Activated naive CD4-positive, alpha-beta T cell treated with anti-CD3 and anti-CD28 coated beads for 36 hours (primary cell): ENCODE measurements at regions not wholly inside any gene's neighbourhood (a gene's known extent, or its start where the extent isn't known, plus 50 kb on each side); places are given as distances from the start of the nearest gene placed in this dataset.

Experiments
- CTCF ChIA-PET: fragments of 350-600 bp; sonication (Branson Sonifier 250); formaldehyde crosslinking; loops from one replicate; lab custom pipeline; 2021; ENCODE audit warnings: antibody characterized with exemption; lab: Charles Lee
- DNase-seq: peaks from one replicate; pipeline ENCODE4 v3.0.0-alpha.2; 2020
- H3K27ac Mint-ChIP-seq: one replicate; pipeline ENCODE4 v1.8.0; 2021; ENCODE audit warnings: mild to moderate bottlenecking, mixed read lengths
- H3K27me3 Mint-ChIP-seq: one replicate; pipeline ENCODE4 v1.8.0; 2021; ENCODE audit warnings: low read depth, mixed read lengths
- H3K36me3 Mint-ChIP-seq: one replicate; pipeline ENCODE4 v1.8.0; 2021; ENCODE audit warnings: low read depth, mixed read lengths
- H3K4me1 Mint-ChIP-seq: one replicate; pipeline ENCODE4 v1.8.0; 2021; ENCODE audit warnings: low read depth, mixed read lengths
- H3K4me3 Mint-ChIP-seq: one replicate; pipeline ENCODE4 v1.8.0; 2021; ENCODE audit warnings: mild to moderate bottlenecking, moderate library complexity, mixed read lengths
- H3K9me3 Mint-ChIP-seq: one replicate; pipeline ENCODE4 v1.8.0; 2021; ENCODE audit warnings: mixed read lengths
- intact Hi-C: fragments of 100-400 bp; cut with micrococcal nuclease; formaldehyde crosslinking; loops from one replicate; pipeline ENCODE4 v1.15.1; 2023

DNA sequence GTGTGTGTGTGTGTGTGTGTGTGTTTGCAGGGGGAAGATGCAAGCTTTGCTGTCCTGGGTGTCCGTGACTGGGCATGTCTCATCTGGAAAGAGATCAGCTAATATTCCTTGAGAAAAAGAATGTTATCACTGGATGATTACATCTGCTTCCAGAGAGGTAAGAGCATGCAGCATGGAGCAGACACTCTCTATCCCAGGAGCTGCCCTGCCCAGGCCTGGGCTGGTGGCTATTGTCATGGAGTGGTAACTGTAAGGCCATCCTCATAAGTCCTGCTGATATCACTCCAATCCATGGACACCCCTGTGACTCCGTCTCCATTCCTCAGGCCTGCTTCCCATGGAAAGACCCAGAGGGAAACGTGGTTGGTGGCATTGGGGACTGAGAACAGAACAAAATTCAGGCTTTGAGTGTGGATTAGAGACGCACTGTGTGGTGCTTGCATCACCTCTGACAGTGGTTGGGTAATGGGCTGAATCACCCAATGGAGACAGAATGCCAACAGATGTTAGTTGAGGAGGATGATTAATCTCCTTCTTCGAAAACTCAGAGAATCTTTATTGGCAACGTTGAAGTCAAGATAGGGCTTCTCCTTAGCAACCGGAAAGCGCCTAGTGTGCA lies 52.0 kb upstream of the KCNIP1 start:
- no peak for DNase-seq
- Mint-ChIP-seq H3K27ac (no peak overlapping the region), H3K4me1 (no peaks in the 10 kb centered on the region), H3K4me3 (no peak overlapping the region), H3K27me3 (peaks cover 6% of the 10 kb centered on the region), H3K9me3 (peaks cover 5% of the 10 kb centered on the region), H3K36me3 (no peaks in the 10 kb centered on the region)
- CTCF ChIA-PET = interaction anchor here (0.6 kb wide), 1 partner anchor 1509 kb away, joined by 3 read pairs; no protein-coding TSS in a partner anchor
- intact Hi-C loops = no loop called here

DNA sequence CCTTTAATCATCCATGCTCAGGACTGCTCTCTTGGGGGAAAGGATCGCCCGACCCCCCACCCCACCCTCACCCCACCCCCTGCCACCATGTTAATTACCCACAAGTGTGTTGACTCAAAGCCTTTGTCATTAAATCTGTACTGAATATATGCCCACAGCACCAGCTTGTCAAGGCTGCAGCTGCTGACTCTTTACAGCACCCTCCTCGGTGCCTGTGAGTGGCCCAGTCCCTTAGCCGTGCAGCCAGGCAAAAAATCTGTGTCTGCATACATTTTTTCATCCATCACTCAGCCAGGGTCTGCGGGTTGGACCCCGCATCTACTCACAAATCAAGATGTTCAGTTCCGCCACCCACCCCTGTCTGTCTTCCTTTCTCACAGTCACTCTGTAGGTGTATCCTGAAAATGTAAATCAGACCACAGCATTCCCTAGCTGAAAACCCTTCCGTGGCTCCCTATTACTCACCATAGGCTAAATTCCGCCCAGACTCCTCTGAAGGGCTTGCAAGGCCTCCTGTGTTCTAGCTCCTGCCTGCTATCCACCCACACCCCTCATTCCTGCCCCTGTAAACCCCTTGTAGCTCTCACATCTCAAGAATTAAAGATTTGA lies 53.7 kb upstream of the KCNIP1 start:
- intact Hi-C loops = no loop called here
- Mint-ChIP-seq H3K4me3 (no peak overlapping the region), H3K9me3 (peaks cover 5% of the 10 kb centered on the region), H3K4me1 (no peaks in the 10 kb centered on the region), H3K27ac (no peak overlapping the region), H3K36me3 (no peaks in the 10 kb centered on the region), H3K27me3 (peaks cover 4% of the 10 kb centered on the region)
- CTCF ChIA-PET = interaction anchor here (1.1 kb wide), 1 partner anchor 15 kb away, joined by 4 read pairs; no protein-coding TSS in a partner anchor
- no peak for DNase-seq

DNA sequence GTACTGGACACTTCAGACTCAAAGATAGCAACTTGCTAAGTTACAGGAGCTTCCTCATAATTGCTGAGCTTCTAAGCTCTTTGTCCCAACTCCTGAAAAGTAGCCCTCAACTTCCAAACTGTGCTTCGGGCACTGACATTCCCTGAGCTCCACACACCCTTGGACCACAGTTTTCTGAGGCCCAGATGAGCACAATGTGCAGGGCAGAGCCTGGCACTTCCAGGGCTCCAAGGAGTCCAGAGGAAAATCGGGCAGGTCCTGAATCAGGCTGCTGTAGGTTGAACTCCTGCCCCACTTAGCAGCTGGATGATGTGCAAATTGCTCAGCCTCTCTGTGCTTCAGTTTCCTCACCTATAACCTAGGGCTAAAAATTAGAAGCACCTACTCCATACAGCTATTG lies 54.6 kb upstream of the KCNIP1 start:
- no peaks in the 10 kb centered on the region for H3K36me3 Mint-ChIP-seq
- H3K27ac Mint-ChIP-seq = no peak overlapping the region
- no peak for DNase-seq
- CTCF ChIA-PET = interaction anchor here (0.8 to 1.4 kb wide), 3 partner anchors 15 to 17 kb away, joined by 3 to 6 read pairs (median 4); no protein-coding TSS in a partner anchor
- intact Hi-C loops = no loop called here
- H3K9me3 Mint-ChIP-seq = peaks cover 5% of the 10 kb centered on the region
- H3K27me3 Mint-ChIP-seq = peaks cover 4% of the 10 kb centered on the region
- no peak overlapping the region for H3K4me3 Mint-ChIP-seq
- H3K4me1 Mint-ChIP-seq = peaks cover 3% of the 10 kb centered on the region

DNA sequence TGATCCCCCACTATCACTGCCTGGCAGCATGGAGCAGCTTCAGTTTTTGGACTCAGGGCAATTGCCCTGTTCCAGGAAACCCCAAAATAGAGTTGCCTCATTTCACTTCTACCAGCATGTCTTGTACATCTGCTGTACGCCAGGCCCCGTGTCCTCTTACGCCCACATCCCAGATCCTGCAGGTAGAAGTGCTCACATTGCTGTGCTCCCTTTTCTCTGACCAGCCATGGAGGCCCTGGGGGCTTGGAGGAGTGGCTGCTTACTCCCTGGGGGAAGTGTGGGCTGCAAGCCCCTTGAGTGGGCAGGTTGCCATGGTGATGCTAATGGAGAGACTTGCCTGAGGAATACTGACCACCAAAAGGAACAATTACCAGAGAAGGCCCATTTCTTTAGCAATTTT lies 55.6 kb upstream of the KCNIP1 start:
- CTCF ChIA-PET = interaction anchor here (0.6 to 1.4 kb wide), 2 partner anchors 8 to 15 kb away, joined by 3 to 6 read pairs; no protein-coding TSS in a partner anchor
- no peaks in the 10 kb centered on the region for H3K27me3 Mint-ChIP-seq
- no peaks in the 10 kb centered on the region for H3K36me3 Mint-ChIP-seq
- no peak overlapping the region for H3K4me3 Mint-ChIP-seq
- DNase-seq = no peak
- H3K9me3 Mint-ChIP-seq = peaks cover 5% of the 10 kb centered on the region
- H3K4me1 Mint-ChIP-seq = peaks cover 3% of the 10 kb centered on the region
- intact Hi-C loops = no loop called here
- no peak overlapping the region for H3K27ac Mint-ChIP-seq

DNA sequence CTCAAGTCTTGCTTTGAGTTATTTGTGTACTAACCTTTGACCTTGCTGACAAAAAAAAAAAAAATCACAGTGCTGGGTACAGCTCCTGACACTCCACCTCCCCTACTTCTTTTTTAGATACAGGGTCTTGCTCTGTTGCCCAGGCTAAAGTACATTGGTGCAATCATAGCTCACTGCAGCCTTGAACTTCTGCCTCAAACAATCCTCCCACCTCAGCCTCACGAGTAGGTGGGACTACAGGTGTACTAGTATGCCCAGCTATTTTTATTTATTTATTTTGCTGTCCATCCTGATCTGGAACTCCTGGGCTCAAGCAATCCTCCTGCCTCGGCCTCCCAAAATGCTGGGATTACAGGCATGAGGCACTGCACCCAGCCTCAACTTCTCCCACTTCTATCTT lies 57.2 kb upstream of the KCNMB1 start:
- DNase-seq = no peak
- Mint-ChIP-seq H3K9me3 (peaks cover 5% of the 10 kb centered on the region), H3K4me1 (peaks cover 3% of the 10 kb centered on the region), H3K27me3 (no peaks in the 10 kb centered on the region), H3K4me3 (no peak overlapping the region), H3K27ac (no peak overlapping the region), H3K36me3 (no peaks in the 10 kb centered on the region)
- CTCF ChIA-PET = interaction anchor here (1.7 to 2.2 kb wide), 2 partner anchors 11 to 22 kb away, joined by 5 to 10 read pairs; no protein-coding TSS in a partner anchor
- intact Hi-C loops = no loop called here

DNA sequence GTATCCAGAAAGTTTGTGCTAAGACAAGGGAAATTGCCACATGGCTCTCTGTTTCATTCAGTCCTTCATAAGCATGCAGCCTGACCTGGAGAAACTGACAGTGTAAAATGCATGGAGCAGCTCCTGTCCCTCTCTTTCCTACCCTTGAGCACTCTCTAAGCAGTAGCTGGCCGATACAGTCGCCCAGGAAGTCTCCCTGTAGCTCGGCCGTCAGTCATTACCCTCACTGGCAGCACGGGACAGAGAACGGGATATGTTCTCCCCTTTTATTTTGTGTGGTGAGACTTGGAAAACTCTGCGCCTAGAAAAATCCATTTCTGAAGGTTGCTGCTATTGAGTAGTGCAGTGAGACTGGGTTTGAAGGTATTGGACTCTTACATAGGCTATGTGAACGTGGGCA lies 56.8 kb upstream of the KCNMB1 start:
- Mint-ChIP-seq H3K4me1 (peaks cover 3% of the 10 kb centered on the region), H3K9me3 (peaks cover 5% of the 10 kb centered on the region), H3K27me3 (no peaks in the 10 kb centered on the region), H3K27ac (no peak overlapping the region), H3K36me3 (no peaks in the 10 kb centered on the region), H3K4me3 (no peak overlapping the region)
- no peak for DNase-seq
- CTCF ChIA-PET = interaction anchor here (0.6 to 2.2 kb wide), 3 partner anchors 11 to 936 kb away, joined by 3 to 10 read pairs (median 5); no protein-coding TSS in a partner anchor
- intact Hi-C loops = no loop called here

DNA sequence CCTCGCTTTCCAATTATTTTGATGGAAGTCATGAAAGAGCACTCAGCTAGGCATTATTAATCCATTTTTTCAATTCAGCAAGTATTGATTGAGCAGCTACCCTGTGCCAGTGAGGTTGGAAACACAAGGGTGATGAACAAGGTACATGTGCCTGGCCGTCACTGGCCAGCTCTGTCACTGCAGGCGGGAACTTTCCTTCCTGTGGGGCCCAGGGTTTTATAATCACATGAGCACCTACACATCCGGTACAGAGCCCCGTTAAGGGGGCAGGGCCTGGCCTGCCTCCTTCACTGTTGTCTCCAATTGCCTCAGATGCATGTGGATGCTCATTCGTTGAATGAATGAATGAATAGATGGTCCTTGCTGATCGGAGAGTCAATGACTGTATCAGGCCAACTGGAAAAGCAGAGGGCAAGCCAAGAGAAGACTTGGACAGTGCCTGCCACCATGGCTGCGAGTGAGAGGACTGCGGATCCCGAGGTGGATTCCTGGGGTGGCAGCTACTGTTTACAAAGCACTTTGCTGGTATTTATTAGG lies 55.9 kb upstream of the KCNMB1 start:
- Mint-ChIP-seq H3K9me3 (peaks cover 5% of the 10 kb centered on the region), H3K4me1 (peaks cover 3% of the 10 kb centered on the region), H3K27me3 (no peaks in the 10 kb centered on the region), H3K36me3 (no peaks in the 10 kb centered on the region), H3K4me3 (no peak overlapping the region), H3K27ac (no peak overlapping the region)
- CTCF ChIA-PET = interaction anchor here (0.6 to 2.2 kb wide), 5 partner anchors 10 to 937 kb away, joined by 3 to 10 read pairs (median 3); no protein-coding TSS in a partner anchor
- no peak for DNase-seq
- intact Hi-C loops = no loop called here

DNA sequence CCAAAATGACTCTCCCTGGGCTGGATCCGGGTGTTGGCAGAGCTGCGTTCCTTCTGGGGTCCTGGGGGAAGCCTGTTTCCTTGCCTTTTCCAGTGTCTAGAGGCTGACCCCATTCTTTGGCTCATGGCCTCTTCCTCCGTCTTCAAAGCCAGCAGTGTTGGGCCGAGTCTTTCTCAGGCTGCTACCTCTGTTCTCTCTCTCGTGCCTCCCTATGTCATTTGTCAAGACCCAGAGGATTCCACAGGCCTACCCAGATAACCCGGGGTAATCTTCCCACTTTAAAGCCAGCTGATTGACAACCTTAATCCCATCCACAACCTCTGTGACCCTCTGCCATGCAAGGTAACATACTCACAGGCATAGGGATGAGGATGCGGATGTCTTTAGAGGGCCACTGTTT lies 55.0 kb upstream of the KCNMB1 start:
- Mint-ChIP-seq H3K4me3 (no peak overlapping the region), H3K36me3 (no peaks in the 10 kb centered on the region), H3K27me3 (no peaks in the 10 kb centered on the region), H3K27ac (no peak overlapping the region), H3K9me3 (peaks cover 5% of the 10 kb centered on the region), H3K4me1 (peaks cover 3% of the 10 kb centered on the region)
- CTCF ChIA-PET = interaction anchor here (1.1 to 1.4 kb wide), 2 partner anchors 9 to 10 kb away, joined by 3 read pairs; no protein-coding TSS in a partner anchor
- no peak for DNase-seq
- intact Hi-C loops = no loop called here

DNA sequence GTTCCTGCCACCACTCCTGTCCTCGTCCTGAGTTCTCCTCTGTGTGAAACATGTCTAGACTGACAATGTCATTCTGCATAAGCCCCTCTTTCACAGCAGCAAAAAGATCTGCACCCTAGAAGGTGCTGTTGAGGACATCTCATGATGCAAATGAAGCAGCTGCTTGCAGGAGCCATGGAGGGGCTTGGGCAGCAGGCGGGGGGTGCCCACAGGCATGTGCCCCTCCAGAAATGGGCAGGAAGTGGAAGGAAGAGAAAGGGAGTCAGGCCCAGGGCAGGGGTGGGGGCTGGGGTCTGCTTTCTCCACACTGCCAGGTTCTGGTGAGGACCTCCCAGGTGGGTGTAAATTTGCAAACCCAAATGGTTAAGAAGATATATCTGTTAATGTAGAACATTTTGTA lies 54.5 kb upstream of the KCNMB1 start:
- CTCF ChIA-PET = interaction anchor here (1.1 to 1.4 kb wide), 2 partner anchors 8 to 10 kb away, joined by 3 read pairs; no protein-coding TSS in a partner anchor
- Mint-ChIP-seq H3K4me1 (peaks cover 3% of the 10 kb centered on the region), H3K4me3 (no peak overlapping the region), H3K9me3 (peaks cover 5% of the 10 kb centered on the region), H3K36me3 (no peaks in the 10 kb centered on the region), H3K27me3 (no peaks in the 10 kb centered on the region), H3K27ac (no peak overlapping the region)
- DNase-seq = no peak
- intact Hi-C loops = no loop called here

DNA sequence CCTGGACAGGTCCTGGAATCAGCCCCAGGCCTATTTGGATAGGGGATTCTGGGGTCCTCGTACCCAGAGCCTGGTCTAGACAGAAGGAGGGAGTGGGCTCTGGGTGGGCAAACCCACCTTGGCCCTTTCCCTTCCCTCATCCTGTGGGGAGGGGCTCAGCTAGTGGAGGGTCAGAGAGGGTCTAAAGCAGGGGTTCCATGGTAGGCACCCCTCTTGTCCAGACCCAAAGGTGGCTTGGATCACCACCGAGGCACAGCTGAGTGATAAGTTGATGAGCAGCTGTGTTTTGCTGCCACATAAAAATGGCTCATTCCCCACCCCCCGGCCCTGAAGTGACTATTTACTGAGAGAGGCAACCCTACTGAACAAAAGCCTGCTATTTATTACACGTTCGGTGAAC lies 53.8 kb upstream of the KCNMB1 start:
- DNase-seq = no peak
- H3K4me1 Mint-ChIP-seq = peaks cover 3% of the 10 kb centered on the region
- peaks cover 5% of the 10 kb centered on the region for H3K9me3 Mint-ChIP-seq
- no peaks in the 10 kb centered on the region for H3K36me3 Mint-ChIP-seq
- CTCF ChIA-PET = no interaction called here
- no peaks in the 10 kb centered on the region for H3K27me3 Mint-ChIP-seq
- H3K27ac Mint-ChIP-seq = no peak overlapping the region
- intact Hi-C loops = no loop called here
- H3K4me3 Mint-ChIP-seq = no peak overlapping the region

DNA sequence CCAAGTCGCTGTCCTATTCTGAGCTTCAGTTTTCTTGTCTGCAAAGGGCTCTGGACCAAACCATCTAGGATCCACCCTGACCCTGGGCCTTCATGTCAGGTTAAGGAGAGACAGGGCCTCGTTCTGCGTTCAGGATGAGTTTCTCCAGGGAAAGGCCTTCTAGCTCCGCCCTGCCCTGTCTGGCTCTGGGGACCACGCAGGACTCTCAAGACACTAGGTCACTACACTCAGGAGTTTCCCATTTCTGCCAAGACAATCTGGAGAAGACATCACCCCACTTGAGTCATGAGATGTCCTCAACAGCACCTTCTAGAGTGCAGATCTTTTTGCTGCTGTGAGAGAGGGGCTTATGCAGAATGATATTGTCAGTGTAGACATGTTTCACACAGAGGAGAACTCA lies 53.2 kb upstream of the KCNMB1 start:
- no peak overlapping the region for H3K27ac Mint-ChIP-seq
- CTCF ChIA-PET = interaction anchor here (0.7 to 1.2 kb wide), 2 partner anchors 130 to 190 kb away, joined by 3 to 4 read pairs; no protein-coding TSS in a partner anchor
- no peaks in the 10 kb centered on the region for H3K27me3 Mint-ChIP-seq
- intact Hi-C loops = no loop called here
- no peaks in the 10 kb centered on the region for H3K36me3 Mint-ChIP-seq
- H3K4me3 Mint-ChIP-seq = no peak overlapping the region
- H3K9me3 Mint-ChIP-seq = peaks cover 2% of the 10 kb centered on the region
- DNase-seq = no peak
- peaks cover 3% of the 10 kb centered on the region for H3K4me1 Mint-ChIP-seq

DNA sequence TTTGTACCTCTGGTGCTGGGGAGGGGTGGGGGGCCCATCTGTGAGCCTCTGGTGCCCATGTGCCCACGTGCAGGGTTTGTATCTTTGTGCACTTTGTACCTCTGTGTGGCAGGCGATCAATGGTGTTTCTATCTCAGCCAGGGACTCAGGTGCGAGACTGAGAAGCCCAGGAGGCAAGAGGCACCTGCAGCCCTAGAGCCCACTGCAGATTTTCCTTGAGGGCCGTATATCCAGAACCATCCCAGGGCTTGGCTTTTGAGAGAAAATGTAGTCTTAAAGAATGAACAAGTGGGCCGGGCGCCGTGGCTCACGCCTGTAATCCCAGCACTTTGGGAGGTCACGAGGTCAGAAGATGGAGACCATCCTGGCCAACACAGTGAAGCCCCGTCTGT lies 52.2 kb upstream of the KCNMB1 start:
- Mint-ChIP-seq H3K27ac (no peak overlapping the region), H3K4me1 (peaks cover 3% of the 10 kb centered on the region), H3K27me3 (no peaks in the 10 kb centered on the region), H3K4me3 (no peak overlapping the region), H3K9me3 (no peaks in the 10 kb centered on the region), H3K36me3 (no peaks in the 10 kb centered on the region)
- no peak for DNase-seq
- intact Hi-C loops = no loop called here
- CTCF ChIA-PET = interaction anchor here (0.6 to 1.2 kb wide), 3 partner anchors 14 to 191 kb away, joined by 4 read pairs; no protein-coding TSS in a partner anchor
